BLaER1 treated with 17β-estradiol and CSF1 and Interleukin-3, amounts not matched to agents 10 nM and 100 nM (cell line): ENCODE measurements at regions not wholly inside any gene's neighbourhood (a gene's known extent, or its start where the extent isn't known, plus 50 kb on each side); places are given as distances from the start of the nearest gene placed in this dataset.

Experiments
- H3K27ac ChIP-seq, 11 experiments: shearing (Covaris generic); formaldehyde crosslinking; 2 replicates each; pipeline ENCODE4 v1.8.1; 2022
- H3K27me3 ChIP-seq, 11 experiments: shearing (Covaris generic); formaldehyde crosslinking; 2 replicates each; pipeline ENCODE4 v1.8.1; 2022
- H3K36me3 ChIP-seq, 11 experiments: shearing (Covaris generic); formaldehyde crosslinking; 2 replicates each; pipeline ENCODE4 v1.8.1; 2022
- H3K4me1 ChIP-seq, 10 experiments: shearing (Covaris generic); formaldehyde crosslinking; 2 replicates each; pipeline ENCODE4 v1.8.1; 2022
- H3K4me2 ChIP-seq, 11 experiments: shearing (Covaris generic); formaldehyde crosslinking; 2 replicates each; pipeline ENCODE4 v1.8.1; 2022
- H3K4me3 ChIP-seq, 10 experiments: shearing (Covaris generic); formaldehyde crosslinking; 2 replicates each; pipeline ENCODE4 v1.8.1; 2022
- H3K9ac ChIP-seq, 11 experiments: shearing (Covaris generic); formaldehyde crosslinking; 2 replicates each; pipeline ENCODE4 v1.8.1; 2022
- H3K9me3 ChIP-seq, 11 experiments: shearing (Covaris generic); formaldehyde crosslinking; replicated peaks in 1 of 11; 2 replicates each; pipeline ENCODE4 v1.8.1; 2022
- H4K20me1 ChIP-seq, 11 experiments: shearing (Covaris generic); formaldehyde crosslinking; 2 replicates each; pipeline ENCODE4 v1.8.1; 2022
- Cebpa-rat ChIP-seq, 11 experiments: shearing (Covaris generic); IDR thresholded peaks; 2 replicates each; pipeline ENCODE4 v1.8.1; 2022

DNA sequence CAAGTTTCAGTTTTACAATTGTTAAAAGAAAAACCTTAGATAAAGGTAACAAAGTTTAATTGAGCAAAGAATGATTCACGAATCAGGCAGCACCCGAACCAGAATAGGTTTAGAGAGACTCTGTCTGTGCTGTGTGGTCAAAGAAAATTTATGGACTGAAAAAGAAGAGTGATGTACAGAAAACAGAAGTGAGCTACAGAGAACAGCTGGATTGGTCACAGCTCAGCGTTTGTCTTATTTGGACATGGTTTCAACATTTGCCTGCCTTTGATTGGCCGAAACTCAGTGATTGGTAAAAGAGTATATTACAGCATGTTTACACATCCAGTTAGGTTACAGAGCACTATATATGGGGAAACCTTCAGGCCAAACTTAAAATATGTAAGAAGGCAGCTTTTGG is 703.2 kb upstream of the STXBP6 start:
- no peaks in the 10 kb centered on the region for H3K27me3 ChIP-seq
- H3K4me2 ChIP-seq = no peak overlapping the region
- no peaks in the 10 kb centered on the region for H4K20me1 ChIP-seq
- no peak overlapping the region for H3K4me3 ChIP-seq
- no peak overlapping the region for H3K27ac ChIP-seq
- no peak overlapping the region for H3K9ac ChIP-seq
- no peak for TF ChIP-seq Cebpa-rat (IDR thresholded peaks at IDR 0.05)
- no peaks in the 10 kb centered on the region for H3K4me1 ChIP-seq
- H3K36me3 ChIP-seq = no peaks in the 10 kb centered on the region
- H3K9me3 ChIP-seq = no peaks in the 10 kb centered on the region

DNA sequence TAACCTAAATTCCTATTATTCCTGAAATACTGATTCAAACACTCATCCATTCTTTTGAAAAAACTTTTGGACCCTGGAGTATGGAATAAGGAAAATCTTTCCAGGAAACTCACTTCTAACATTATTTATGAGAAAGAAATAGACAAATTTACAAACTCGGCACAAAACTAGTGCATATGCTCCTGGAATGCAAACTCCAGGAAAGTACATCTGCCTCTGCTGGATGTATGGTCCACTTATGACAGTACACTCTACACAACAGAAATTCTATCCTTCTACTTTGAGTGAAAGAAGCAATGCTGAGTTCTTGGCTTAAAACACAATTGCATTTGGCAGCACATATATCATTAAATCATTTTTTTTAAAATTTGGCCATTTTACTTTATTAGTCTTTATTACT is 700.5 kb upstream of the STXBP6 start:
- Histone ChIP-seq H3K36me3 (no peaks in the 10 kb centered on the region), H3K4me3 (no peak overlapping the region), H4K20me1 (no peaks in the 10 kb centered on the region), H3K9me3 (no peaks in the 10 kb centered on the region), H3K9ac (no peak overlapping the region), H3K27ac (no peak overlapping the region), H3K4me2 (no peak overlapping the region), H3K4me1 (no peaks in the 10 kb centered on the region), H3K27me3 (no peaks in the 10 kb centered on the region)
- TF ChIP-seq Cebpa-rat (IDR thresholded peaks at IDR 0.05) = no peak
